DMS53 treated with DMSO at 0.1 percent for 48 hours (cell line): ENCODE measurements at regions not wholly inside any gene's neighbourhood (a gene's known extent, or its start where the extent isn't known, plus 50 kb on each side); places are given as distances from the start of the nearest gene placed in this dataset.
A peak's percentile ranks its signal among the peaks of the same experiment; 100 is the strongest.

ENCODE experiments used
- DNase-seq: peaks from one replicate; lab custom pipeline; 2025; ENCODE audit not compliant: unreplicated experiment; lab: John Stamatoyannopoulos, UW

GRCh38 chr6:129967427-129967826 lies 51.0 kb upstream of the L3MBTL3 start:
- no peak for DNase-seq

GRCh38 chr6:129966125-129966524 lies 52.3 kb upstream of the L3MBTL3 start:
- no peak for DNase-seq

DNA sequence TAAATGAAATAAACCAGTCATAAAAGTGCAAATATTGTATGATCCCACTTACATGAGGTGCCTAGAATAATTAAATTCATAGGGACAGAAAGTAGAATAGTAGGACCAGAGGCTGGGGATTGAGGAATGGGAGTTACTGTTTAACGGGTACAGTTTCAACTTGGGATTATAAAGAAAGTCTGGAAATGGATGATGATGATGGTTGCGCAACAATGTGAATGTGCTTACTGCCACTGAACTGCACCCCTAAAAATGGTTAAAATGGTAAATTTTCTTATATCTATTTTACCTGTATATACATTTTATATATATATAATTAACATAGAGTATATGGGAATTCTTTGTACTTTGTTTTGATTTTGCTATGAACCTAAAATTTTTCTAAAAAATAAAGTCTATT lies 53.3 kb upstream of the L3MBTL3 start:
- no peak for DNase-seq

DNA sequence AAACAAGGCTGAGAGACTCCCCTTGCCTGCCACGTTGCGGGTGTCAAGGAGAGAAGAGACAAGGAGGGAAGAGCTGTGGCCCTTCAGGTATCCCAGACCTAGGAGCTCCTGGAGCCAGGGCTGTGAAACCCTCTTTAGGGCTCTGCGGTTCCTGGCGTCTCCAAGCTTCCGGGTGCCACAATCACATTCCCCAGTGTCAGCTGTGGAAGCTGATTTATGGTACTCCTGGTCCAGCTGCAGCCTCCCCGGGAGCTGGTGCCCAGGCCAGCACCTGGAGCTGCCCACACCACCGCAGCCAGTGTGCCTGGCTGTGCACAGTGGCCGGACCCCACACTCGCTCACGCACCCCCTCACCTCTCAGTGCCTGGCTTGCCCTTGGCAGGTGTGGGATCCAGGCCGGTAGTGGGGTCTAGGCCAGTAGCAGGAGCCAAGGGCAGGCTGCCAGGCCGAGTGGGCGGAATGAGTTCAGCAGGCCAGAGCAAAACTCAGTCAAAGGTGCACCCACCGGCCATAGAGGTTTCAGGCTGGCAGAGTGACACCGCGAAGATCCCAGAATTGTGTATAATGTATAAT lies 58.9 kb upstream of the L3MBTL3 start:
- DNase-seq, result no peak

GRCh38 chr6:129957941-129958898 lies 60.2 kb upstream of the L3MBTL3 start:
- no peak for DNase-seq

GRCh38 chr6:129955584-129955983 lies 62.8 kb upstream of the L3MBTL3 start:
- no peak for DNase-seq

DNA sequence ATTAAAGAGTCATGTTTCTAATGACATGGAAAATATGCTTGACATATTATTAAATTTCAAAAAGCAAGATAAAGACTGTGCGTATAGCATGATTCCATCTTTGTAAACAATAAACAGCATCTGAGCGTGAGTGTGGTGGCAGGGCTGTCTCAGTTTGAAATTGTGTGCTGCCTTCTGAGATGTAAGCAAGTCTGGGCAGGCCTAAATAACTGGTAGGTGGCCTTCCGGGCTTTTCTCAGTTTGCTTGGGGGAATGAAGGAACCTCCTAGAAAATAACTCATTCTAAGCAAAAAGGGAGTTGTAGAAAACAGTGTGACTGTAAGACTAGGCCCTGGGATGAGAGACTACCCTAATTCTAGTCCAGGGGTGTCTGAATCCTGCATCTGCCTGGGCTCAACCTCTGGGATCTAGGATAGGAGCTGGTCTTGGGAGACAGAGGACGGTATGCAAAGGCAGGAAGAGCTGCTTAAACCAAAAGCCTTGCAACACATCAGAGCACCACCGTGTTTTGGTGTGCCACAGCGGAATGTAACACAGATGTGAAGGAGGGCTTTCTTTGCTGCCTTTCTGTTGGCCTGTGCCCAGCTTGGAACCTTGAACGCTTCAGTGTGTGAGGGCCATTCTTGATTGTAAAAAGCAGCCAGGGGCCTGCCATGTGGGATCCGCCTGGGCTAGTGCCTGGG lies 63.5 kb upstream of the L3MBTL3 start:
- DNase-seq, result no peak

- no peak for DNase-seq
Observed at GRCh38 chr6:129947797-129948196, 70.6 kb upstream of the L3MBTL3 start.

DNA sequence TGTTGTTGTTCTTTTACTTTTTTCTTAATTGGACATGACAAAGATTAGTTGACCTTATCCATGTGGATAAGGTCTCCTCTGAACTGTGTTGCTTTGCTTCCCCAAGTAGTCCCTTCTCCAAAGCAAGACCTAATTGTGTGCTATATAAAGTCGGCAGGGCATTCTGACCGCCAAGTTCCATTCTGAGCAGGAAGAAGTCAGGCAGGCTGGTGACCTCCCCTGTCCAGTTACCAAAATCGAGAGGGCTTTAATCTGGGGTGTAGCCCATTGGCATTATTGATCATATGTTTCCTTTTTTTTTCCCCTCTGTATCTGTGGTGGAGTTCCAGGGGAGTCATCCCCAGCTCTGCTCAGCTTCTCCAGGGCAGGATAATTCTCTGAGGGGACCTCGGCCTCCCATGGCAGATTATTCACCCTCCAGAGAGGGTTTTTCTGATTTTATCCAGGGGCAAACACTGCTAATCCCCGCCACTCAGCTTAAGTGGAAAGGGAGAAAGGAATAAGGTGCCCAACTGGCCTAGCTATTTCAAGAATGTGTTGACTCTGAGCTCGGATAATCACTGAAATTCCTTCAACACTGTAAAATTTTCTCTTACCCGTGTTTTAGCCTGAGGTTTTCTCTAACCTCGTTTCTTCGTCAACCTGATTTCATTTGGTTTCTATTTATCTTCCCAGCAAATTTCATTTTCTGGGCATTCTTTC lies 71.8 kb upstream of the L3MBTL3 start:
- DNase-seq, result no peak

- DNase-seq, result no peak
Observed at GRCh38 chr6:129943637-129944271, 74.6 kb upstream of the L3MBTL3 start.

DNA sequence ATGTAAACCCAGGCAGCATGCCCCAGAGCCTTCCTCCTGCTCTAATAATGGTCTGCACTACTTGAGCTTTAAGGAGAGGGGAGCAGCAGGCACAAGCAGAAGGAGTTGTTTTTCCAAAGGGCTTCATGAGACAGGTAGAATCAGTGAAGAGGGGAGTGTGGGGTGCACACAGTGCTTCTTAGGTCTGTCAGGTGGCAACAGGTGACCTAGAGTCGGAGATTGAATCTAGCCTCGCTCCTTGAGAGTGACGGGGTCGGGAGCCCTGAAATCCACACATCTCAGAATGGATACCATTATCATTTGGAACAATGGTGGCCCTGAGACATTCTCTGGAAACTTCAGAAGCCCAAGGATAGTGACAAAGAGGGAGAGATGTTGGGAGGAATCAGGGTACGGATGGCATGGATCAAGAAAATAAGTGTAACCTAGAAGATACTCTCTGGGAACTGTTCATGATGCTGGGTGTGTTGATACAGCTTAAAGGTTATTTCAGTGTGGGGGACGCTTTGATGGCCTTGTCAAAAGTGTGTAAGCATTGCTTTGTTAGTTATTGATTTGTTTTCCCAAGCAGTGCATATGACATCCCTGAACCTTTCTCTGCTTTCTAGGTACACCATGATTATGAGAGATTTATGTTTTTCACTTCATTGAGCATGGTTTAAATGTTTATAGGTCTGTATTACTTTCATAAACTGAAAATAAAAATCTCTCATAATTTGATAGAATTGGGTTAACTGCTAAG lies 77.8 kb upstream of the L3MBTL3 start:
- no peak for DNase-seq

DNA sequence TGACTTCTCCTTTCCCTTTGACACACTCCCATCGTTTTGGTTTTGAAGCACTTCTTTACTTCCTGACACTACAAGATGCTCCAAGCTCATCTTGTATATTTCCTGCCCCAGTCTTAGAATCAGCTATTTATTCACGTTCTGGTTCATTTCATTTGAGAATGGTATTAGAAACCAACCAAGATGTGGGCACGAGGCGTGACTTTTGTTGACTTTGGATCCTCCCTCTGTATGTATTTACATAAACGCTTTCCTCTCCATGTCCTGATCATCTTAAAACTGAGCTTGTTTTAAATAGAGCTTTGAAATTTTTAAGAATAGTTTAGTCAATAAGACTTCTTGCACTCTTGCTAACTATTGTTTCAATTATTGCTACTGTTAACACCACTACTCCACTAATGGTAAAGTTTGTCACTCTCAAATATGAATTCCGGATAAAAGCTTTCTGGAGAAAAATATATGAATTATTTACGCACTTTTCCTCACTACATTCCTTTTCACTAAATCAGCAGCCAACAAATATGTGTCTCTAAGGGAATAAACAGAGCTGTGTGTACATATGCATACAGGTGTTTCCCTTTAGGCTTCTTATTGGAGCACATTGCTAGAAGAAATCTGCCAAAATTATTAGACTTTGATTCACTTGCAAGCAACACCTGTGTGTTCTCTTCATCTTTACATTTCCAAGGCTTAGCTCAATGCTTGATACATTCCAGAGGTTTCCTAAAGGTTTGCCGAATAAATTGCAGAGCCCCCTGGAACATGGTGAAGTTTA lies 77.3 kb upstream of the TMEM244 start:
- DNase-seq, result no peak

GRCh38 chr6:129936329-129937165 lies 75.4 kb upstream of the TMEM244 start:
- peak; percentile 44 for DNase-seq

DNA sequence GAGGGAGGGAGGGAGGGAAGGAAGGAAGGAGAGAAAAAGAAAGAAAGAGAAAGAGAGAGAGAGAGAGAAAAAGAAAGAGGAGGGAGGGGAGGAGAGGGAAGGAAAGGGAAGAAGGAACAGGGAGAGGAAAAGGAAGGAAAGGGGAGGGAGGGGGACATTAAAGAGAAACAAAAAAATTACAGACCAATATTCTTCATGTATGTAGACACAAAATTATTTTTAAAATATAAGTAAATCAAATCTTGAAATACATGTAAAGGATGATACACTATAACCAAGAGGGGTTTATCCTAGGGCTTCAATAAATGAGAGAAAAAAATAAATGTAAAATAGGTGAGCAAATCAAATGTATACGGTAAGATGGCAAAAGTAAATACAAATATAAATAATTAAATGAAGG lies 71.2 kb upstream of the TMEM244 start:
- no peak for DNase-seq

DNA sequence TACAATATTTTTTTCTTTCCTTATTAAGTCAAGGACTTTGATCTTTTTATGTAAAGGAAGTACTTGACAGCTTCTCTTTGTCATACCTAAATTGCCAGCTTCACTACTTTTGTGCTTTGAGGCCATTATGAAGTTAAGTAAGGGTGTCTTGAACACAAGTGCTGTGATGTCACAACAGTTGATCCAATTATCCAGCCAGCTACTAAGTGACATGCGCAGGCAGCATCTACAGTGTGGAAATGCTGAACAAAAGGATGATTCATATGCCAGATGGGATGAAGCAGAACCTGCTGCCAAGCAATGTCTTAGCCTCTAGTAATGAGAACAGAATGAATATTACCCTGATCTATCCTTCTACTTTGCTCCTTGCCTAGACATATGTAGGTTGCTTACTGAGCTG lies 68.3 kb upstream of the TMEM244 start:
- DNase-seq, result peak; percentile 24

DNA sequence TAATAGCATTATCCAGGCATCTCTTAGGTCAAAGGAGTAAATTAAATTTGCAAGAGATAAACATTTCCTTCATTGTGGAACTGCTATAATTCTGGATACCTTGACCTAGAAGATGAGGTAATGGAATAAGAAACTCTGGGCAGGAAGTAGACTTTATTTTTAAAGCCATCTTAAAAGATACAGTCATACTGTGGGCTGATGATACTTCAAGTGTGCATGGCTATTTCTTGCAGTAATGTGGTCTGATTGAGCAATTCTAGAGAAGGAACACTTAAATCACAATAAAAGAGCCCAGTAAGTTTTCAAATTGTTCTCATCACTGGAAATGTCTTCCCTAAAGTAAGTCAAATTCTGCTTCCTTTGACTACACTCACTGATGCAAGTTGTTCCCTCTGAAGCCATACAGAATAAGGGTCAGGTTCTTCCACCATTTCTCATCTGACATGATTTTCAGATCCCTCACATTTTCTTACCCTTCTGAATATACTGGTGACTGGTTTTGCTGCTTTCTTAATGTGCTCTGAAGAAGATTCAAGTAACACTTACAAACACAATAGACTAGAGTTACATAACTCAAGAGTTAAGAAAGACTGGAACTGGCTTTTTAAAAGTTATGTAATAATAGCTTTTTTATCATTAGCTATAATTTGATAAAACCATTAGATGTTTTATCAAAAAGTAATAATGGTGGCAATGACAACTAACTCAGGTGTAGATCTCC lies 62.6 kb upstream of the TMEM244 start:
- no peak for DNase-seq

GRCh38 chr6:129921169-129921817 lies 60.2 kb upstream of the TMEM244 start:
- no peak for DNase-seq
